Brain microvascular endothelial cell (primary cell): ENCODE measurements at regions not wholly inside any gene's neighbourhood (a gene's known extent, or its start where the extent isn't known, plus 50 kb on each side); places are given as distances from the start of the nearest gene placed in this dataset.

Experiments used
- DNase-seq: peaks from one replicate; pipeline ENCODE4 v3.0.0-alpha.2; 2020
- H3K27ac ChIP-seq: fragments of 250-450 bp; sonication (Bioruptor Pico); 2 replicates; pipeline ENCODE4 v1.5.1; 2020; ENCODE audit warnings: mild to moderate bottlenecking, moderate library complexity
- H3K27me3 ChIP-seq: fragments of 250-450 bp; sonication (Bioruptor Pico); replicated peaks from 2 replicates; pipeline ENCODE4 v1.5.1; 2020; ENCODE audit warnings: mild to moderate bottlenecking
- H3K36me3 ChIP-seq: fragments of 250-450 bp; sonication (Bioruptor Pico); replicated peaks from 2 replicates; pipeline ENCODE4 v1.5.1; 2020; ENCODE audit warnings: mild to moderate bottlenecking
- H3K4me3 ChIP-seq: 2 replicates; pipeline ENCODE4 v1.5.1; 2011; ENCODE audit warnings: low read depth, mild to moderate bottlenecking, control low read depth, low read length, moderate library complexity
- in situ Hi-C: cut with HindIII; loops from 2 replicates; pipeline ENCODE4 v1.10.0; 2017; ENCODE audit warnings: low sequenced_read_pairs, low pct_ligation_motif_present
- TF ChIP-seq, protein P1 (sequence below): IDR thresholded peaks from 2 replicates; pipeline ENCODE4 v1.5.1; 2011; ENCODE audit warnings: low read depth, mild to moderate bottlenecking, moderate library complexity, low read length, control low read depth, inconsistent platforms; ENCODE audit errors: missing control alignments

DNA sequence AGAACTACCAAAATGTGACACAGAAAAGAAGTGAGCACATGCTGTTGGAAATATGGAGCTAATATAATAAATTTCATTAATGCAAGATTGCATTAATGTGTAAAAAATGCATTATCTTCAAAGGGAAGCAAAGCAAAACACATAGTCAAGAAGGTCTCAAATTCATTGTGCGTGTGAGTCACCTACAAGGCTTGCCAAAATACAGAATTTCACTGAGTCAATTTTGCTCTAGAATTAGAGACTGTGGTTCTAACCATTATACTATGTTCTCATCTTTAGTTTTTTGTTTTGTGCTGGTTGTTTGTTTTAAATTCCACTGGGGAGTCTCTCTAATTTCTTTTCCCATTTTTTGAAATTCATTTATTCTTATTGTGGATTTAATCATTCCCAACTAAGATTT, 149.8 kb upstream of the SLITRK1 start:
- no peak overlapping the region for H3K4me3 ChIP-seq
- in situ Hi-C loops = no loop called here
- no peak overlapping the region for H3K27ac ChIP-seq
- H3K27me3 ChIP-seq = no peaks in the 10 kb centered on the region
- TF ChIP-seq, protein P1, sequence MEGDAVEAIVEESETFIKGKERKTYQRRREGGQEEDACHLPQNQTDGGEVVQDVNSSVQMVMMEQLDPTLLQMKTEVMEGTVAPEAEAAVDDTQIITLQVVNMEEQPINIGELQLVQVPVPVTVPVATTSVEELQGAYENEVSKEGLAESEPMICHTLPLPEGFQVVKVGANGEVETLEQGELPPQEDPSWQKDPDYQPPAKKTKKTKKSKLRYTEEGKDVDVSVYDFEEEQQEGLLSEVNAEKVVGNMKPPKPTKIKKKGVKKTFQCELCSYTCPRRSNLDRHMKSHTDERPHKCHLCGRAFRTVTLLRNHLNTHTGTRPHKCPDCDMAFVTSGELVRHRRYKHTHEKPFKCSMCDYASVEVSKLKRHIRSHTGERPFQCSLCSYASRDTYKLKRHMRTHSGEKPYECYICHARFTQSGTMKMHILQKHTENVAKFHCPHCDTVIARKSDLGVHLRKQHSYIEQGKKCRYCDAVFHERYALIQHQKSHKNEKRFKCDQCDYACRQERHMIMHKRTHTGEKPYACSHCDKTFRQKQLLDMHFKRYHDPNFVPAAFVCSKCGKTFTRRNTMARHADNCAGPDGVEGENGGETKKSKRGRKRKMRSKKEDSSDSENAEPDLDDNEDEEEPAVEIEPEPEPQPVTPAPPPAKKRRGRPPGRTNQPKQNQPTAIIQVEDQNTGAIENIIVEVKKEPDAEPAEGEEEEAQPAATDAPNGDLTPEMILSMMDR = no peak
- DNase-seq = no peak
- H3K36me3 ChIP-seq = no peaks in the 10 kb centered on the region

DNA sequence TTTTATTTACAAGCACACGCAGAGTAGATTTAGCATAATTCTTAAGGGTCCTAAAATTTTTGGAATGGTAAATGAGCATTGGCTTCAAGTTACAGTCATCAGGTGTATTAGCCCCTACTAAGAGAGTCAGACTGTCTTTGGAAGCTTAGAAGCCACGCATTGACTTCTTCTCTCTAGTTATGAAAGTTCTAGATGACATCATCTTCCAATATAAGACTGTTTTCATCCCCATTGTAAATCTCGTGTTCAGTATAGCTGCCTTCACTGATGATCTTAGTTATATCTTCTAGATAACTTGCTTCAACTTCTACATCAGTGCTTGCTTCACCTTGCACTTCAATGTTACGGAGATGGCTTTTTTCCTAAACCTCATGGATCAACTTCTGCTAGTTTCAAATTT, 148.8 kb upstream of the SLITRK1 start:
- in situ Hi-C loops = no loop called here
- Histone ChIP-seq H3K27ac (no peak overlapping the region), H3K4me3 (no peak overlapping the region), H3K36me3 (no peaks in the 10 kb centered on the region), H3K27me3 (no peaks in the 10 kb centered on the region)
- no peak for DNase-seq
- TF ChIP-seq, protein P1 = no peak

DNA sequence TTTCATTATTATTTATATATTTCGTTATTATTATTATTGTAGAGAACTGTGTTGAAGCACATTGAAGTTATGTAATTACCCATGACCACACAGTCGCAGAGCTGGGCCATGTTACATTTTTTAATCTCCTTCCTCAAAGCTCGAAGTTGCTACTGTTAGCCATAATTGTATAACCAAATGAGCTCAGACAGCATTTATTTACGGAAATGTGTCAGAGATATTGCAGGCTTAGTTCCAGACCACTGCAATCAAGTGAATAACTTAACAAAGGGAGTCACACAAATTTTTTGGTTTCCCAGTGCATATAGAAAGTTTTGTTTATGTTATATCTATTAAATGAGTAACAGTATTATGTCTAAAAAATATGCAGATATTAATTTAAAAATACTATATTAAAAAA, 147.1 kb upstream of the SLITRK1 start:
- Histone ChIP-seq H3K36me3 (no peaks in the 10 kb centered on the region), H3K27ac (no peak overlapping the region), H3K27me3 (no peaks in the 10 kb centered on the region), H3K4me3 (no peak overlapping the region)
- in situ Hi-C loops = no loop called here
- no peak for DNase-seq
- TF ChIP-seq, protein P1 = no peak

DNA sequence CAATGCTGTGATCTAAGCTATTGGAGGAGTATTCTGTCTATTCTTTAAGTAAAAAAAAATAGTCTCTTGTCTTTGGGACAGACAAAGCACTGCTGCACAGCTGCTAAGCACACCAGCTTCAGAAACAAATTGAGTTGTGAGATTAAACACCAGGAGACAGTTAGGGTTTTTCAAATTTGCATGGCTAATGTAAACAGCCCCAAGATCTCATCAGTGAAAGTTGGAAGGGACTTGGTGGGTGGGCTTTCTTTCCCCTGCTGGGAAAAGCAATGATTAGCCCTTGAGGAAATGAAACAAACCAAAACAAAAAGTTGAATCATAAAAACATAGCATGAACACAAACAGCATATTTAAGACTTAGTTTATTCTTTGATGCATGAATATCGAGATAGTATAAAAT, 143.6 kb upstream of the SLITRK1 start:
- H3K27me3 ChIP-seq = no peaks in the 10 kb centered on the region
- no peak overlapping the region for H3K4me3 ChIP-seq
- TF ChIP-seq, protein P1 = no peak
- no peak for DNase-seq
- in situ Hi-C loops = no loop called here
- H3K36me3 ChIP-seq = no peaks in the 10 kb centered on the region
- no peak overlapping the region for H3K27ac ChIP-seq

DNA sequence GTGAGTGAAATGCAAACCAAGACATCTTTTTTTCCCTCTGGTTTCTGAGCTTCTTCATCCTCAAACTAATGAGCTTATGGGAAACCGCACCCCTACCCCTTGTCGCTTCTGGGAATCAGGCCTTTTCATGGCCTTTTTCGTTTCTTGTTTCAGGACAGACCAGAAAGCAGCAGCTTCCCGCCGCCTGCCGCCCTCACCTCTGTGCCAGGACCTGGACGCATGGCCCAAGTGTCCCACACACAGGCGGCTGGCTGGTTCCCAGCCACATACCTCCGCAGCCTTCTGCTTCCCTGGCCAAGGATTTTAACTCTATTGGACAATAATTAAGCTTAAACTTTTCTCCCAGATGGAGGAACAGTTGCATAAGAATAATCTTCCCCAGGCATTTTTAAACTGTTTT, 114.1 kb upstream of the SLITRK1 start:
- DNase-seq = no peak
- in situ Hi-C loops = no loop called here
- TF ChIP-seq, protein P1 = no peak
- Histone ChIP-seq H3K27ac (no peak overlapping the region), H3K36me3 (no peaks in the 10 kb centered on the region), H3K27me3 (no peaks in the 10 kb centered on the region), H3K4me3 (no peak overlapping the region)

DNA sequence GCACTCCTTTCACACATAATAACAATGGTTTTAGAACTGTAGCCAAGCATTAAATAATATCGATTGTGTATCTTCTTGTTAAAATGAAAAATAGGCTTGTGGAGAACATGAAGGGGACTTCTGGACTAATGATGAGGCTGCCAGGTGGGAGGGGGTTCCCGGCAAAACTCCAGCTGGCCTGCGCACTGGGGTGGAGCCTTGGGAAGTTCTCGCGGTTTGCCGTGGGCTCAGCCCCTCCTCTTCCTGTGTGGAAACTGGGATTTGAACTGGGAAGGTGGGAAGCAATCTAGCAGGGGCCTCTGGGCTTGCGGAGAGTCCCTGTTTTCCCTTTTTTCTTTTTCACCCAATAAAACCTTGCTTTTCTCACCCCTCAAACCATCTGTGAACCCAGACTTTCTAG, 113.7 kb upstream of the SLITRK1 start:
- DNase-seq = no peak
- Histone ChIP-seq H3K4me3 (no peak overlapping the region), H3K27ac (no peak overlapping the region), H3K36me3 (no peaks in the 10 kb centered on the region), H3K27me3 (no peaks in the 10 kb centered on the region)
- in situ Hi-C loops = no loop called here
- TF ChIP-seq, protein P1 = no peak
